Body of pancreas (tissue), 4 donors: ENCODE measurements at regions not wholly inside any gene's neighbourhood (a gene's known extent, or its start where the extent isn't known, plus 50 kb on each side); places are given as distances from the start of the nearest gene placed in this dataset.

Source experiments
- ATAC-seq: fragments of 150-250 bp; one replicate; pipeline ENCODE4 v1.9.1; 2016
- DNase-seq, 4 donors: peaks; one replicate each; pipeline ENCODE4 v3.0.0-alpha.2; 2019
- H3K27ac ChIP-seq, 4 donors: fragments of 200-600 bp; sonication (generic); 1 replicate in 3 of 4; 2 replicates in 1 of 4; pipeline versions ENCODE4 v1.5.1 to v1.6.1; 2016 to 2019; ENCODE audit warnings: mild to moderate bottlenecking in 1 of 4, mixed read lengths in 1 of 4, moderate library complexity in 1 of 4
- H3K27me3 ChIP-seq, 2 donors: fragments of 200-600 bp; sonication (generic); one replicate each; pipeline ENCODE4 v1.6.0; 2016; ENCODE audit warnings: mild to moderate bottlenecking in 1 of 2
- H3K36me3 ChIP-seq, 2 donors: fragments of 200-600 bp; sonication (generic); replicated peaks in 1 of 2; 2 replicates each; pipeline ENCODE4 v1.5.1; 2016; ENCODE audit warnings: low read depth in 2 of 2; ENCODE audit not compliant: insufficient read depth in 1 of 2
- H3K4me1 ChIP-seq: fragments of 200-600 bp; sonication (generic); one replicate; pipeline ENCODE4 v1.6.0; 2016
- H3K4me3 ChIP-seq, 2 donors: fragments of 200-600 bp; sonication (generic); 1 replicate in 1 of 2; 2 replicates in 1 of 2; pipeline ENCODE4 v1.5.1; 2016 to 2019
- H3K9me3 ChIP-seq, 3 donors: fragments of 200-600 bp; sonication (generic); 1 replicate in 2 of 3; 2 replicates in 1 of 3; pipeline ENCODE4 v1.5.1; 2016
- POLR2A ChIP-seq, 3 donors: fragments of 450-650 bp; IDR thresholded peaks; one replicate each; pipeline ENCODE4 v1.6.1; 2016; ENCODE audit warnings: antibody characterized with exemption in 3 of 3, mild to moderate bottlenecking in 2 of 3
- WGBS, 2 donors: methylation state at CpG; one replicate each; pipeline ENCODE4 v1.1.5; 2017; 5-methylcytosine and 5-hydroxymethylcytosine counted together
- intact Hi-C: fragments of 100-400 bp; cut with DNase I; formaldehyde crosslinking; loops from one replicate; pipeline ENCODE4 v1.15.1; 2023
- TF ChIP-seq, protein P1 (sequence below), 7 experiments: fragments of 450-650 bp in 4 of 7; fragments of 200-600 bp in 3 of 7; sonication (generic) in 3 of 7; IDR thresholded peaks; one replicate each; pipeline ENCODE4 v1.5.1; 2016 to 2019; ENCODE audit warnings: antibody characterized with exemption in 7 of 7

DNA sequence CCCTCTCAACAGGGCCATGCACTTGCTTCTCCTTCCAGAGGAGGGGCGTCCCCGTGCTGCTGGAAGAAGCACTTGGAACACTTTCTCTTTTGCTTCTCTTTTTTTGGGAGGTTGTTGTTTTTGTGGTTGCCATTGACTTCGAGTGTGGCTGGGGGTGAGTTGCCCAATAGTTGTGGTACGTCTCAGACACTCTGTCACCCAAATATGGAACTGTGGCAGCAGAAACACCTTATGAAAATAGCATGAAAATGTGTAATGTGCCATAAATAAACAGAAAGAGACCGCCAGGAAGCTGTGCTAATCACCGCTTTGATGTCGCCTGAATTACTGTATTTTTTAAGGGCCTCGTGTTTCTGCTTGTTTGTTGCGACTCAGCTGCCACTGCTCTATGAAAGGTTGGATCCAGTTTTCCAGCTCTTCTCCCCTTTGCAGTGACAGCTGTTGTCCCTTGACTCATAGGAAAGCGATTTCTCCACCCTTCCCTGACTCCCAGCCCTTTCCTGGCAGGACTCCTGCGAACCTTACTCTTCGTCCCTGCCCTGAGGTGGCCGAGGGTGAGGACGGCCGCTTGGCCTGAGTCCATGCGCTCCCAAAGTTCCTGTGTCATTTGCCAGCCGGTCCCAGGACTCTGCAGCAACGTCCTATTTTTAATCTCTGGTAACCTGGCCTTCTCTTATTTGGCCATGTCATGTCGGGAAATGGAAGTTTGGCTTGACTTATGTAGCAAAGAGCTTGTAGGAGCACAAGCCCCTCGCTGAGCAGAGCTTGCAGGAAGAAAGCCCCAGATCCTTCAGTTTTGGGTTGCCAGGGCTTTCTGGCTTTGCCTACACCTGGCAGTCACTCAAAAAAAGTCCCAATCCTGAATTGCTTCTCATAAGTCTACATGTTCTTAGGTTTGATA lies 694.6 kb downstream of the QKI start:
- no peak overlapping the region for H3K4me3 ChIP-seq
- WGBS, 2 donors = 50 to 51% methylated on average over 20 of the region's 20 CpGs
- TF ChIP-seq POLR2A (IDR thresholded peaks at IDR 0.05) = no peak
- ATAC-seq (peak; percentile 47), DNase-seq (peak in 3 of 4 donors; percentile 20 to 44 (median 44))
- H3K9me3 ChIP-seq = no peaks in the 10 kb centered on the region
- H3K27me3 ChIP-seq = no peaks in the 10 kb centered on the region
- no peaks in the 10 kb centered on the region for H3K4me1 ChIP-seq
- intact Hi-C loops = no loop called here
- H3K27ac ChIP-seq = peak overlapping the region in 2 of 4 donors; percentile 33 to 45
- H3K36me3 ChIP-seq = no peaks in the 10 kb centered on the region

DNA sequence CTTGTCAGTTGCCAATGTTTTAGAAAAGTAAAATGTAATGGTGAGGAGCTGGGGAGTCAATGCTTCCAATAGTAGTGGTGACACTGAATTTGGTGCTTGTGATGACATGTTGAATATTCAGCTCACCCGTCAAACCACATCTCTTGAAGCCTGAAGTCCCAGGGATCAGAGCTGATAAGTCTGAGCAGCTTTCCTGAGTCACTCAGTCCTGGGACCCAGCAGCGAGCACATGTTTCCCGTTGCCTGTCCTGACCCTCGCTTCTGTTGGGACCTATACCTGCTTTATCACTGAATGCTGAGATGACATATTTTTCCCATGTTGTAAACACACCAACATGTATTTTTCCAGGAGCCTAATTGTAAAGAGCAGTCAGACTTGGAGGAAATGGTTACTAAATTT lies 693.6 kb downstream of the QKI start:
- TF ChIP-seq, protein P1, sequence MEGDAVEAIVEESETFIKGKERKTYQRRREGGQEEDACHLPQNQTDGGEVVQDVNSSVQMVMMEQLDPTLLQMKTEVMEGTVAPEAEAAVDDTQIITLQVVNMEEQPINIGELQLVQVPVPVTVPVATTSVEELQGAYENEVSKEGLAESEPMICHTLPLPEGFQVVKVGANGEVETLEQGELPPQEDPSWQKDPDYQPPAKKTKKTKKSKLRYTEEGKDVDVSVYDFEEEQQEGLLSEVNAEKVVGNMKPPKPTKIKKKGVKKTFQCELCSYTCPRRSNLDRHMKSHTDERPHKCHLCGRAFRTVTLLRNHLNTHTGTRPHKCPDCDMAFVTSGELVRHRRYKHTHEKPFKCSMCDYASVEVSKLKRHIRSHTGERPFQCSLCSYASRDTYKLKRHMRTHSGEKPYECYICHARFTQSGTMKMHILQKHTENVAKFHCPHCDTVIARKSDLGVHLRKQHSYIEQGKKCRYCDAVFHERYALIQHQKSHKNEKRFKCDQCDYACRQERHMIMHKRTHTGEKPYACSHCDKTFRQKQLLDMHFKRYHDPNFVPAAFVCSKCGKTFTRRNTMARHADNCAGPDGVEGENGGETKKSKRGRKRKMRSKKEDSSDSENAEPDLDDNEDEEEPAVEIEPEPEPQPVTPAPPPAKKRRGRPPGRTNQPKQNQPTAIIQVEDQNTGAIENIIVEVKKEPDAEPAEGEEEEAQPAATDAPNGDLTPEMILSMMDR (IDR thresholded peaks at IDR 0.05) = no peak
- no peak for TF ChIP-seq POLR2A (IDR thresholded peaks at IDR 0.05)
- no peaks in the 10 kb centered on the region for H3K9me3 ChIP-seq

GRCh38 chr6:164107297-164107995 lies 692.9 kb downstream of the QKI start:
- H3K27ac ChIP-seq = no peak overlapping the region
- no peak overlapping the region for H3K4me3 ChIP-seq
- intact Hi-C loops = no loop called here
- no peaks in the 10 kb centered on the region for H3K36me3 ChIP-seq
- no peaks in the 10 kb centered on the region for H3K4me1 ChIP-seq
- H3K9me3 ChIP-seq = no peaks in the 10 kb centered on the region
- ATAC-seq (no peak), DNase-seq (no peak)
- 61 to 74% methylated on average over 9 of the region's 9 CpGs for WGBS, 2 donors
- TF ChIP-seq, protein P1 (IDR thresholded peaks at IDR 0.05) = no peak
- no peak for TF ChIP-seq POLR2A (IDR thresholded peaks at IDR 0.05)
- H3K27me3 ChIP-seq = no peaks in the 10 kb centered on the region

More for the DNA sequence above, 693.6 kb downstream of the QKI start:
- H3K27ac ChIP-seq = no peak overlapping the region
- intact Hi-C loops = no loop called here
- no peaks in the 10 kb centered on the region for H3K27me3 ChIP-seq
- no peak for DNase-seq
- no peak overlapping the region for H3K4me3 ChIP-seq
- H3K4me1 ChIP-seq = no peaks in the 10 kb centered on the region
- ATAC-seq = no peak
- 54 to 61% methylated on average over 4 of the region's 4 CpGs for WGBS, 2 donors
- no peaks in the 10 kb centered on the region for H3K36me3 ChIP-seq

- no peaks in the 10 kb centered on the region for H3K4me1 ChIP-seq
- H3K36me3 ChIP-seq = no peaks in the 10 kb centered on the region
- intact Hi-C loops = no loop called here
- no peak overlapping the region for H3K27ac ChIP-seq
- DNase-seq (no peak), ATAC-seq (no peak)
- 57 to 70% methylated on average over 7 to 17 of the region's 17 CpGs for WGBS, 2 donors
- H3K9me3 ChIP-seq = no peaks in the 10 kb centered on the region
- TF ChIP-seq, protein P1 (IDR thresholded peaks at IDR 0.05) = peak in 3 of 7 experiments; percentile 5 to 20 (median 11)
- no peak for TF ChIP-seq POLR2A (IDR thresholded peaks at IDR 0.05)
- no peak overlapping the region for H3K4me3 ChIP-seq
- H3K27me3 ChIP-seq = no peaks in the 10 kb centered on the region
Observed at GRCh38 chr6:164106345-164106769, 691.8 kb downstream of the QKI start.

- Histone ChIP-seq H3K36me3 (no peaks in the 10 kb centered on the region), H3K4me3 (no peak overlapping the region), H3K27ac (no peak overlapping the region), H3K9me3 (no peaks in the 10 kb centered on the region), H3K4me1 (no peaks in the 10 kb centered on the region), H3K27me3 (no peaks in the 10 kb centered on the region)
- WGBS, 2 donors = 62 to 71% methylated on average over 15 to 16 of the region's 16 CpGs
- intact Hi-C loops = no loop called here
- ATAC-seq (no peak), DNase-seq (no peak)
- TF ChIP-seq, protein P1 (IDR thresholded peaks at IDR 0.05) = no peak
- TF ChIP-seq POLR2A (IDR thresholded peaks at IDR 0.05) = no peak
Observed at GRCh38 chr6:164105705-164106104, 691.2 kb downstream of the QKI start.
